Vagina (tissue), 2 donors: ENCODE measurements at regions not wholly inside any gene's neighbourhood (a gene's known extent, or its start where the extent isn't known, plus 50 kb on each side); places are given as distances from the start of the nearest gene placed in this dataset.

Experiments used
- POLR2A ChIP-seq, 2 donors: fragments of 450-650 bp; IDR thresholded peaks; one replicate each; pipeline ENCODE4 v1.6.1; 2017; ENCODE audit warnings: antibody characterized with exemption in 2 of 2, mild to moderate bottlenecking in 2 of 2, moderate library complexity in 2 of 2
- TF ChIP-seq, protein P1 (sequence below), 3 experiments: fragments of 450-650 bp in 2 of 3; fragments of 200-600 bp in 1 of 3; sonication (generic) in 1 of 3; IDR thresholded peaks; one replicate each; pipeline ENCODE4 v1.5.1; 2017 to 2019; ENCODE audit warnings: antibody characterized with exemption in 3 of 3, mild to moderate bottlenecking in 2 of 3, moderate library complexity in 2 of 3

DNA sequence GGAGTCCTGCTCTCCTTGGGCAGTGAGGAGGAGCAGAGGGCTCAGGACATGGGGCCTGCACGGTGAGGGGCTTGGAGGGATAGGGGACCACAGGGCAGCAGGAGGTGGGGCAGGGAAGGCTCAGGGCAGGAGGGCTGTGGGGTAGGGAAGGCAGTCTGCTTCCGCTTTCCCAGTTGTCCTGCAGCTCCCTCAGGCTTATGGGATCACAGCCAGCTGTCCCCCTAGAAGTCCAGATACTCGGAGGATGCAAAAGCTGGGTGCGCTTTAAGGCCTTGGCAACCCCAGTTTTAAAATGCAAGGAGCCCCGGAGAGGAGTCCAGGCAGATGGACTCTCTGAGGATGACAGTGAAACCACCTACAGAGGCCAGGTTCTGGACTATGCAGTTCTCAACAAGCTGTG, 299.1 kb upstream of the FOXF1 start:
- TF ChIP-seq, protein P1, sequence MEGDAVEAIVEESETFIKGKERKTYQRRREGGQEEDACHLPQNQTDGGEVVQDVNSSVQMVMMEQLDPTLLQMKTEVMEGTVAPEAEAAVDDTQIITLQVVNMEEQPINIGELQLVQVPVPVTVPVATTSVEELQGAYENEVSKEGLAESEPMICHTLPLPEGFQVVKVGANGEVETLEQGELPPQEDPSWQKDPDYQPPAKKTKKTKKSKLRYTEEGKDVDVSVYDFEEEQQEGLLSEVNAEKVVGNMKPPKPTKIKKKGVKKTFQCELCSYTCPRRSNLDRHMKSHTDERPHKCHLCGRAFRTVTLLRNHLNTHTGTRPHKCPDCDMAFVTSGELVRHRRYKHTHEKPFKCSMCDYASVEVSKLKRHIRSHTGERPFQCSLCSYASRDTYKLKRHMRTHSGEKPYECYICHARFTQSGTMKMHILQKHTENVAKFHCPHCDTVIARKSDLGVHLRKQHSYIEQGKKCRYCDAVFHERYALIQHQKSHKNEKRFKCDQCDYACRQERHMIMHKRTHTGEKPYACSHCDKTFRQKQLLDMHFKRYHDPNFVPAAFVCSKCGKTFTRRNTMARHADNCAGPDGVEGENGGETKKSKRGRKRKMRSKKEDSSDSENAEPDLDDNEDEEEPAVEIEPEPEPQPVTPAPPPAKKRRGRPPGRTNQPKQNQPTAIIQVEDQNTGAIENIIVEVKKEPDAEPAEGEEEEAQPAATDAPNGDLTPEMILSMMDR (IDR thresholded peaks at IDR 0.05) = no peak
- no peak for TF ChIP-seq POLR2A (IDR thresholded peaks at IDR 0.05)
